ENCODE measurements at regions not wholly inside any gene's neighbourhood (a gene's known extent, or its start where the extent isn't known, plus 50 kb on each side); places are given as distances from the start of the nearest gene placed in this dataset.

DNA sequence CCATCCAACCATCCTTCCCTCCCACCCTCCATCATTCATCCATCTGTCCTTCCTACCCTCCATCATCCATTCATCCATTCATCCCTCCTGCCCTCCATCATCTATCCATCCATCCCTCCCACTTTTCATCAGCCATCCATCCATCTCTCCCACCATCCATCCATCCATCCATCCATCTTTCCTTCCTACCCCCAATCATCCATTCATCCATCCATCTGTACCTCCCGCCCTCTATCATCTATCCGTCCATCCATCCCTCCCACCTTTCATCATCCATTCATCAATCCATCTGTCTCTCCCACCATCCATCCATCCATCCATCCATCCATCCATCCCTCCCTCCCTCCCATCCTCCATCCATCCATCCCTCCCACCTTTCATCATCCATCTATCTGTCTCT is 968.8 kb downstream of the BRD1 start:
- TF ChIP-seq, protein P1, sequence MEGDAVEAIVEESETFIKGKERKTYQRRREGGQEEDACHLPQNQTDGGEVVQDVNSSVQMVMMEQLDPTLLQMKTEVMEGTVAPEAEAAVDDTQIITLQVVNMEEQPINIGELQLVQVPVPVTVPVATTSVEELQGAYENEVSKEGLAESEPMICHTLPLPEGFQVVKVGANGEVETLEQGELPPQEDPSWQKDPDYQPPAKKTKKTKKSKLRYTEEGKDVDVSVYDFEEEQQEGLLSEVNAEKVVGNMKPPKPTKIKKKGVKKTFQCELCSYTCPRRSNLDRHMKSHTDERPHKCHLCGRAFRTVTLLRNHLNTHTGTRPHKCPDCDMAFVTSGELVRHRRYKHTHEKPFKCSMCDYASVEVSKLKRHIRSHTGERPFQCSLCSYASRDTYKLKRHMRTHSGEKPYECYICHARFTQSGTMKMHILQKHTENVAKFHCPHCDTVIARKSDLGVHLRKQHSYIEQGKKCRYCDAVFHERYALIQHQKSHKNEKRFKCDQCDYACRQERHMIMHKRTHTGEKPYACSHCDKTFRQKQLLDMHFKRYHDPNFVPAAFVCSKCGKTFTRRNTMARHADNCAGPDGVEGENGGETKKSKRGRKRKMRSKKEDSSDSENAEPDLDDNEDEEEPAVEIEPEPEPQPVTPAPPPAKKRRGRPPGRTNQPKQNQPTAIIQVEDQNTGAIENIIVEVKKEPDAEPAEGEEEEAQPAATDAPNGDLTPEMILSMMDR (IDR thresholded peaks at IDR 0.05; ENCODE audit: low read depth, low read length, poor library complexity, severe bottlenecking): no peak
- TF ChIP-seq EZH2phosphoT487 (IDR thresholded peaks at IDR 0.05; ENCODE audit: borderline replicate concordance, low read length): no peak
